OCI-LY1 (cell line): ENCODE measurements at regions not wholly inside any gene's neighbourhood (a gene's known extent, or its start where the extent isn't known, plus 50 kb on each side); places are given as distances from the start of the nearest gene placed in this dataset.
A peak's percentile ranks its signal among the peaks of the same experiment; 100 is the strongest.

Experiments
- H2AFZ ChIP-seq: fragments of 200-600 bp; sonication (generic), shearing (Covaris generic); 2 replicates; pipeline ENCODE4 v1.6.0; 2014; ENCODE audit warnings: antibody characterized with exemption, mild to moderate bottlenecking, low read length
- H3F3A ChIP-seq: fragments of 200-600 bp; sonication (generic), shearing (Covaris generic); 2 replicates; pipeline ENCODE4 v1.6.0; 2014; ENCODE audit warnings: mild to moderate bottlenecking, antibody characterized with exemption, low read length, moderate library complexity; ENCODE audit not compliant: insufficient read depth
- H3K27ac ChIP-seq: fragments of 200-600 bp; sonication (generic); 2 replicates; pipeline ENCODE4 v1.5.1; 2014; ENCODE audit warnings: low read length, mixed run types, mild to moderate bottlenecking, low read depth; ENCODE audit not compliant: poor library complexity, severe bottlenecking
- H3K27me3 ChIP-seq: fragments of 200-600 bp; sonication (generic); 2 replicates; pipeline ENCODE4 v1.6.0; 2014; ENCODE audit warnings: antibody characterized with exemption, mild to moderate bottlenecking, low read length, moderate library complexity; ENCODE audit not compliant: insufficient read depth
- H3K36me3 ChIP-seq: fragments of 200-600 bp; sonication (generic); 2 replicates; pipeline ENCODE4 v1.6.1; 2014; ENCODE audit warnings: mild to moderate bottlenecking, antibody characterized with exemption, low read length, moderate library complexity, mixed read lengths; ENCODE audit not compliant: insufficient read depth
- H3K4me1 ChIP-seq: fragments of 200-600 bp; sonication (generic); 2 replicates; pipeline ENCODE4 v1.5.1; 2014; ENCODE audit warnings: mild to moderate bottlenecking, low read length, moderate library complexity; ENCODE audit not compliant: insufficient read depth, severe bottlenecking
- H3K4me2 ChIP-seq: fragments of 200-600 bp; sonication (generic), shearing (Covaris generic); 2 replicates; pipeline ENCODE4 v1.6.1; 2014; ENCODE audit warnings: low read length
- H3K4me3 ChIP-seq: fragments of 200-600 bp; sonication (generic); 2 replicates; pipeline ENCODE4 v1.5.1; 2014; ENCODE audit warnings: low read length, low read depth, mild to moderate bottlenecking, mixed read lengths; ENCODE audit not compliant: poor library complexity, severe bottlenecking
- H3K79me2 ChIP-seq: fragments of 200-600 bp; shearing (Covaris generic); 2 replicates; pipeline ENCODE4 v1.6.1; 2016; ENCODE audit warnings: mixed run types, low read length, mixed read lengths; ENCODE audit not compliant: insufficient read depth
- H3K9ac ChIP-seq: fragments of 200-600 bp; sonication (generic), shearing (Covaris generic); 2 replicates; pipeline ENCODE4 v1.6.1; 2014; ENCODE audit warnings: mild to moderate bottlenecking, low read length, mixed read lengths
- H3K9me2 ChIP-seq: fragments of 200-600 bp; sonication (generic), shearing (Covaris generic); 2 replicates; pipeline ENCODE4 v1.6.1; 2014; ENCODE audit warnings: low read depth, mild to moderate bottlenecking, low read length, mixed read lengths
- H3K9me3 ChIP-seq: fragments of 200-600 bp; shearing (Covaris generic); 2 replicates; pipeline ENCODE4 v1.6.1; 2014; ENCODE audit warnings: low read length, mixed read lengths
- H4K20me1 ChIP-seq: fragments of 200-600 bp; sonication (generic), shearing (Covaris generic); 2 replicates; pipeline ENCODE4 v1.6.0; 2016; ENCODE audit warnings: mild to moderate bottlenecking, low read length; ENCODE audit not compliant: insufficient read depth
- EZH2 ChIP-seq: fragments of 200-600 bp; sonication (generic), shearing (Covaris generic); IDR thresholded peaks from 2 replicates; pipeline ENCODE4 v1.8.0; 2017; ENCODE audit warnings: borderline replicate concordance, mixed run types, mild to moderate bottlenecking, antibody characterized with exemption, low read length, moderate library complexity, mixed read lengths
- TF ChIP-seq, protein P1 (sequence below): fragments of 200-600 bp; sonication (generic), shearing (Covaris generic); IDR thresholded peaks from 2 replicates; pipeline ENCODE4 v1.5.1; 2017; ENCODE audit warnings: mild to moderate bottlenecking, antibody characterized with exemption, low read length, moderate library complexity, mixed read lengths

GRCh38 chr13:64074971-64075474 lies 2659.4 kb upstream of the PCDH20 start:
- no peak overlapping the region for H2AFZ ChIP-seq
- H3K4me3 ChIP-seq, result peak overlapping the region; percentile 45
- TF ChIP-seq, protein P1, sequence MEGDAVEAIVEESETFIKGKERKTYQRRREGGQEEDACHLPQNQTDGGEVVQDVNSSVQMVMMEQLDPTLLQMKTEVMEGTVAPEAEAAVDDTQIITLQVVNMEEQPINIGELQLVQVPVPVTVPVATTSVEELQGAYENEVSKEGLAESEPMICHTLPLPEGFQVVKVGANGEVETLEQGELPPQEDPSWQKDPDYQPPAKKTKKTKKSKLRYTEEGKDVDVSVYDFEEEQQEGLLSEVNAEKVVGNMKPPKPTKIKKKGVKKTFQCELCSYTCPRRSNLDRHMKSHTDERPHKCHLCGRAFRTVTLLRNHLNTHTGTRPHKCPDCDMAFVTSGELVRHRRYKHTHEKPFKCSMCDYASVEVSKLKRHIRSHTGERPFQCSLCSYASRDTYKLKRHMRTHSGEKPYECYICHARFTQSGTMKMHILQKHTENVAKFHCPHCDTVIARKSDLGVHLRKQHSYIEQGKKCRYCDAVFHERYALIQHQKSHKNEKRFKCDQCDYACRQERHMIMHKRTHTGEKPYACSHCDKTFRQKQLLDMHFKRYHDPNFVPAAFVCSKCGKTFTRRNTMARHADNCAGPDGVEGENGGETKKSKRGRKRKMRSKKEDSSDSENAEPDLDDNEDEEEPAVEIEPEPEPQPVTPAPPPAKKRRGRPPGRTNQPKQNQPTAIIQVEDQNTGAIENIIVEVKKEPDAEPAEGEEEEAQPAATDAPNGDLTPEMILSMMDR, result no peak
- TF ChIP-seq EZH2, result no peak

GRCh38 chr13:64073203-64073602 lies 2657.6 kb upstream of the PCDH20 start:
- H3K4me3 ChIP-seq, result no peak overlapping the region
- H3K9me3 ChIP-seq, result no peaks in the 10 kb centered on the region
- no peaks in the 10 kb centered on the region for H3K27me3 ChIP-seq
- TF ChIP-seq, protein P1, result no peak
- no peak for TF ChIP-seq EZH2
- no peaks in the 10 kb centered on the region for H3F3A ChIP-seq
- no peaks in the 10 kb centered on the region for H3K79me2 ChIP-seq
- no peaks in the 10 kb centered on the region for H3K4me1 ChIP-seq
- H3K27ac ChIP-seq, result no peak overlapping the region
- H3K4me2 ChIP-seq, result no peak overlapping the region
- H3K9ac ChIP-seq, result no peak overlapping the region
- no peak overlapping the region for H2AFZ ChIP-seq
- no peaks in the 10 kb centered on the region for H3K9me2 ChIP-seq
- H4K20me1 ChIP-seq, result no peaks in the 10 kb centered on the region
- no peaks in the 10 kb centered on the region for H3K36me3 ChIP-seq

More at GRCh38 chr13:64074971-64075474, 2659.4 kb upstream of the PCDH20 start:
- Histone ChIP-seq H3K9me3 (no peaks in the 10 kb centered on the region), H3K36me3 (no peaks in the 10 kb centered on the region), H3K27me3 (no peaks in the 10 kb centered on the region), H3K9me2 (no peaks in the 10 kb centered on the region), H3F3A (no peaks in the 10 kb centered on the region), H3K4me2 (no peak overlapping the region; the same call in 1 of the 2 replicates), H3K27ac (no peak overlapping the region), H3K79me2 (no peaks in the 10 kb centered on the region), H3K4me1 (no peaks in the 10 kb centered on the region), H4K20me1 (no peaks in the 10 kb centered on the region), H3K9ac (no peak overlapping the region)

DNA sequence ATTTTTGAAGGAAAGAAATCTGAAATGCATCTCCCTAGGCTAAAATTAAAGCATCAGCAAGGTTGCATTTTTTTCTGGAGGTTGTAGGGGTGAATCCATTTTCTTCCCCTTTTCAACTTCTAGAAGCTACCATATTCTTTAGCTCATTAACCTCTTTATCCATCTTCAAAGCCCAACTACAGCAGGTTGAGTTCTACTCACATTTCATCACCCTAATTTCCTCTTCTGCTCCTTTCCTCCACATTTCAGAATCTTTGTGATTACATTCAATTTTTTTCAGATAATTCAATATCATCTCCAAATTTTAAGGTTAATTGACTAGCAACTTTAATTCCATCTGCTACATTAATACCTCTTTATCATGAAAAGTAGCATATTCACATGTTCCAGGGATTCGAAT lies 2655.7 kb upstream of the PCDH20 start:
- Histone ChIP-seq H3K36me3 (no peaks in the 10 kb centered on the region), H3K4me1 (no peaks in the 10 kb centered on the region), H3K9me2 (no peaks in the 10 kb centered on the region), H3K79me2 (no peaks in the 10 kb centered on the region), H4K20me1 (no peaks in the 10 kb centered on the region), H2AFZ (no peak overlapping the region), H3K4me2 (no peak overlapping the region), H3K4me3 (no peak overlapping the region), H3K27me3 (no peaks in the 10 kb centered on the region), H3K9ac (no peak overlapping the region), H3K27ac (no peak overlapping the region), H3K9me3 (no peaks in the 10 kb centered on the region), H3F3A (no peaks in the 10 kb centered on the region)
- TF ChIP-seq EZH2, result no peak
- TF ChIP-seq, protein P1, result no peak
